B cell (primary cell): ENCODE measurements at regions not wholly inside any gene's neighbourhood (a gene's known extent, or its start where the extent isn't known, plus 50 kb on each side); places are given as distances from the start of the nearest gene placed in this dataset.

Experiments used
- ATAC-seq: fragments of 200-7000 bp; cut with Tn5 transposase; one replicate; pipeline ENCODE4 v1.10.0; 2021; ENCODE audit warnings: low read depth, mild to moderate bottlenecking, moderate number of reproducible peaks, moderate library complexity
- CTCF ChIA-PET: fragments of 350-600 bp; sonication (Branson Sonifier 250); formaldehyde crosslinking; loops from one replicate; lab custom pipeline; 2021; ENCODE audit warnings: antibody characterized with exemption, inconsistent platforms; lab: Charles Lee
- POLR2A ChIA-PET: fragments of 350-600 bp; sonication (Branson Sonifier 250); formaldehyde crosslinking; loops from one replicate; lab custom pipeline; 2021; ENCODE audit warnings: antibody characterized with exemption; lab: Charles Lee
- DNase-seq: peaks from one replicate; pipeline ENCODE4 v3.0.0; 2013
- H2AFZ ChIP-seq: 2 replicates; pipeline ENCODE4 v1.6.1; 2012; ENCODE audit warnings: mild to moderate bottlenecking, low read depth, low read length; ENCODE audit not compliant: insufficient read depth, poor library complexity, severe bottlenecking
- H3K27ac ChIP-seq, 2 donors: 1 replicate in 1 of 2; 2 replicates in 1 of 2; pipeline ENCODE4 v1.5.1; 2012 to 2013; ENCODE audit warnings: low read length in 2 of 2, mild to moderate bottlenecking in 2 of 2, moderate library complexity in 1 of 2
- H3K27me3 ChIP-seq, 4 experiments: fragments of 200-600 bp in 1 of 4; sonication (generic) in 1 of 4; replicated peaks in 1 of 4; 1 replicate in 2 of 4; 2 replicates in 2 of 4; pipeline versions ENCODE4 v1.6.1 to v1.7.0; 2013 to 2016; ENCODE audit warnings: low read length in 3 of 4, mild to moderate bottlenecking in 2 of 4, mixed read lengths in 1 of 4, moderate library complexity in 1 of 4; ENCODE audit not compliant: insufficient read depth in 4 of 4, control insufficient read depth in 3 of 4; ENCODE audit errors: control extremely low read depth in 1 of 4
- H3K36me3 ChIP-seq, 2 experiments: replicated peaks in 1 of 2; 1 replicate in 1 of 2; 2 replicates in 1 of 2; pipeline versions ENCODE4 v1.6.1 to v1.7.1; 2013; ENCODE audit warnings: low read length in 1 of 2; ENCODE audit not compliant: insufficient read depth in 2 of 2, control insufficient read depth in 1 of 2; ENCODE audit errors: control extremely low read depth in 1 of 2, extremely low read depth in 1 of 2
- H3K4me1 ChIP-seq, 2 donors: fragments of 200-600 bp in 1 of 2; sonication (generic) in 1 of 2; 1 replicate in 1 of 2; 2 replicates in 1 of 2; pipeline versions ENCODE4 v1.5.1 to v1.6.1; 2013 to 2017; ENCODE audit warnings: low read length in 2 of 2; ENCODE audit not compliant: control insufficient read depth in 2 of 2, insufficient read depth in 2 of 2
- H3K4me2 ChIP-seq: replicated peaks from 2 replicates; pipeline ENCODE3; 2012; ENCODE audit warnings: mild to moderate bottlenecking, low read depth, low read length; ENCODE audit not compliant: poor library complexity, severe bottlenecking
- H3K4me3 ChIP-seq, 5 experiments: fragments of 200-600 bp in 1 of 5; sonication (generic) in 1 of 5; 1 replicate in 3 of 5; 2 replicates in 2 of 5; pipeline versions ENCODE4 v1.5.1 to v1.7.0; 2011 to 2016; ENCODE audit warnings: low read length in 4 of 5, mild to moderate bottlenecking in 4 of 5, low read depth in 2 of 5, control low read depth in 1 of 5, moderate library complexity in 1 of 5; ENCODE audit not compliant: insufficient read depth in 1 of 5; ENCODE audit errors: control extremely low read depth in 1 of 5, extremely low read depth in 1 of 5
- H3K79me2 ChIP-seq: fragments of 200-600 bp; sonication (generic); one replicate; pipeline ENCODE4 v1.6.0; 2016; ENCODE audit warnings: low read length; ENCODE audit not compliant: control insufficient read depth, insufficient read depth
- H3K9ac ChIP-seq: fragments of 200-600 bp; sonication (generic); 2 replicates; pipeline ENCODE4 v1.6.1; 2017; ENCODE audit warnings: mild to moderate bottlenecking, low read length, moderate library complexity
- H3K9me3 ChIP-seq, 3 donors: one replicate each; pipeline versions ENCODE4 v1.6.1 to v1.7.1; 2013; ENCODE audit warnings: low read length in 2 of 3; ENCODE audit not compliant: control insufficient read depth in 2 of 3, insufficient read depth in 1 of 3; ENCODE audit errors: control extremely low read depth in 1 of 3
- H4K20me1 ChIP-seq: 2 replicates; pipeline ENCODE4 v1.6.0; 2012; ENCODE audit warnings: mild to moderate bottlenecking, low read length; ENCODE audit not compliant: insufficient read depth, control insufficient read depth, poor library complexity, severe bottlenecking
- H3K27ac Mint-ChIP-seq: one replicate; pipeline ENCODE4 v1.8.0; 2021; ENCODE audit warnings: mixed read lengths
- H3K27me3 Mint-ChIP-seq: one replicate; pipeline ENCODE4 v1.8.0; 2021; ENCODE audit warnings: mixed read lengths
- H3K4me1 Mint-ChIP-seq: one replicate; pipeline ENCODE4 v1.8.0; 2021; ENCODE audit warnings: mixed read lengths
- H3K4me3 Mint-ChIP-seq: one replicate; pipeline ENCODE4 v1.8.0; 2021; ENCODE audit warnings: mixed read lengths
- H3K9me3 Mint-ChIP-seq: one replicate; pipeline ENCODE4 v1.8.0; 2022; ENCODE audit warnings: mixed read lengths; ENCODE audit not compliant: insufficient read depth
- CTCF ChIP-seq: fragments of 200-600 bp; IDR thresholded peaks from one replicate; pipeline ENCODE4 v1.8.0; 2022; ENCODE audit warnings: antibody characterized with exemption, mild to moderate bottlenecking
- EZH2 ChIP-seq: IDR thresholded peaks from 2 replicates; pipeline ENCODE4 v1.6.1; 2012; ENCODE audit warnings: borderline replicate concordance, low read depth, mild to moderate bottlenecking, moderate library complexity, low read length; ENCODE audit not compliant: insufficient read depth, poor library complexity, severe bottlenecking
- WGBS: methylation state at CpG from one replicate; pipeline ENCODE4 v1.1.5; 2013; ENCODE audit warnings: missing lambda C conversion rate; ENCODE audit not compliant: insufficient coverage; 5-methylcytosine and 5-hydroxymethylcytosine counted together
- intact Hi-C: fragments of 100-400 bp; cut with micrococcal nuclease; formaldehyde crosslinking; loops from one replicate; pipeline ENCODE4 v1.10.0; 2022

GRCh38 chr1:50292276-50292675 lies 131.0 kb downstream of the DMRTA2 start:
- Histone ChIP-seq H3K27me3 (no peaks in the 10 kb centered on the region), H3K27ac (no peak overlapping the region), H3K4me3 (no peak overlapping the region), H3K79me2 (no peaks in the 10 kb centered on the region), H2AFZ (no peak overlapping the region), H4K20me1 (no peaks in the 10 kb centered on the region), H3K4me2 (no peak overlapping the region), H3K36me3 (no peaks in the 10 kb centered on the region), H3K4me1 (no peaks in the 10 kb centered on the region), H3K9me3 (peaks cover 0 to 4% (median 0%) of the 10 kb centered on the region in 3 donors), H3K9ac (no peak overlapping the region)
- DNase-seq (no peak), ATAC-seq (no peak)
- peaks cover 6% of the 10 kb centered on the region for H3K9me3 Mint-ChIP-seq
- no peak for TF ChIP-seq CTCF
- no peak for TF ChIP-seq EZH2
- no peak overlapping the region for H3K27ac Mint-ChIP-seq
- intact Hi-C loops, result no loop called here
- H3K4me1 Mint-ChIP-seq, result no peaks in the 10 kb centered on the region
- POLR2A ChIA-PET, result no interaction called here
- H3K4me3 Mint-ChIP-seq, result no peak overlapping the region
- CTCF ChIA-PET, result no interaction called here
- 82% methylated on average over 9 of the region's 9 CpGs for WGBS
- H3K27me3 Mint-ChIP-seq, result peaks cover 30% of the 10 kb centered on the region

DNA sequence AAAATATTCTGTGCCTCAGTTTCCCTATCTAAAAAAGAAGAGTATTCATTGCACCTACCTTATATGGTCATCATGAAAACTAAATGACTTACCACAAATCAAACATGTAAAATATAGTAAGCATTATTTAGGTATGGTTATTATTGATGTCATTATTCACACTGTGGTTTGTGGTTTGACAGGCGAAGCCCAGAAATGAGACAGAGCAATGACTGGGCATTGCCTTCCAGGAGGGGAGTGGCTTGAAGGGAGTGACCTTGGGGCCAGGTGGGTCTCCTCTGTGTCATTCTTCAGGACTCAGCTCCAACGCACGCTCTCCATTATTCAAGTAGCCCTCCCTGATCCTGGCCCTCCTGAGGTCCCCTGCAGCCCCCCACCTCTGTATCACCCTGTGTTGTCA lies 133.7 kb downstream of the DMRTA2 start:
- Mint-ChIP-seq H3K4me3 (no peak overlapping the region), H3K9me3 (peaks cover 3% of the 10 kb centered on the region), H3K4me1 (no peaks in the 10 kb centered on the region), H3K27ac (no peak overlapping the region), H3K27me3 (peaks cover 30% of the 10 kb centered on the region)
- Histone ChIP-seq H3K4me1 (no peaks in the 10 kb centered on the region), H3K27ac (no peak overlapping the region), H3K9me3 (no peaks in the 10 kb centered on the region), H2AFZ (no peak overlapping the region), H3K36me3 (no peaks in the 10 kb centered on the region), H4K20me1 (no peaks in the 10 kb centered on the region), H3K9ac (no peak overlapping the region), H3K79me2 (no peaks in the 10 kb centered on the region), H3K4me3 (no peak overlapping the region), H3K4me2 (no peak overlapping the region), H3K27me3 (no peaks in the 10 kb centered on the region)
- no peak for TF ChIP-seq CTCF
- no peak for TF ChIP-seq EZH2
- 68% methylated on average over 3 of the region's 3 CpGs for WGBS
- POLR2A ChIA-PET, result no interaction called here
- ATAC-seq (no peak), DNase-seq (no peak)
- CTCF ChIA-PET, result no interaction called here
- intact Hi-C loops, result no loop called here
